Midbrain (tissue), 1 donor: ENCODE measurements at regions not wholly inside any gene's neighbourhood (a gene's known extent, or its start where the extent isn't known, plus 50 kb on each side); places are given as distances from the start of the nearest gene placed in this dataset.

Experiments
- DNase-seq: peaks from one replicate; lab custom pipeline; 2025; lab: John Stamatoyannopoulos, UW

DNA sequence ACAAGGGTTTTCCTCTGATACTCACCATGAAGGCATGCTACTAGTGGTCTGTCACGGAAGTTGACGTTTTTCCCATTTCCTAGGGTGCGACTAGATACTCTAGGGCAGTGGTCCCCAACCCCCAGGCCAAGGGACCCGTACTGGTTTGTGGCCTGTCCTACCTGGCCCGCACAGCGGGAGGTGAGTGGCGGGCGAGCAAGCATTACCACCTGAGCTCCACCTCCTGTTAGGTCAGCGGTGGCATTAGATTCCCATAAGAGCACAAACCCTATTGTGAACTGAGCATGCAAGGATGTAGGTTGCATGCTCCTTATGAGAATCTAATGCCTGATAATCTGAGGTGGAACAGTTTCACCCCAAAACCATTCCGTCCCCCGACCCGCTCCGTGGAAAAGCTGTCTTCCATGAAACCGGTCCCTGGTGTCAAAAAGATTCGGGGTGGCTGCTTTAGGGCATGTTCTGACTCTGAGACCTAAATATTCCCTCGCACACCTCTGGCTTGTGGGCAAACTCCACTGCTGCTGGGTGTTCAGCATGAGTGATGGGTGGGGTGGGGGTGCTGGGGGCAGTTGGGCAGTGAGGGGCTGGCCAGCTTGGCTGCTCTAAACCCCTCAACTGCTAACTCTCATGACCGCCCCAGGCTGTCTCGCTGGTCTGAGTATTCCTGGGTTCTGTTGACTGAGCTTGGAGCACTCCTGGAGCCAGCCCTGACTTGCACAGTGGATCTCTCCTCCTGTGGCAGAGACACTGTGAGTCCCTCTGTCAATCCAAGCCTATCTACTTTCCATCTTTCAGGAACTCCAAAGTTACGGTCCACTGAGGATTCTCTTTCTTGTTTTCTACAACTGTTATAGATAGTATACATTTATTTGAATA lies 78.3 kb upstream of the NEK6 start:
- no peak for DNase-seq

DNA sequence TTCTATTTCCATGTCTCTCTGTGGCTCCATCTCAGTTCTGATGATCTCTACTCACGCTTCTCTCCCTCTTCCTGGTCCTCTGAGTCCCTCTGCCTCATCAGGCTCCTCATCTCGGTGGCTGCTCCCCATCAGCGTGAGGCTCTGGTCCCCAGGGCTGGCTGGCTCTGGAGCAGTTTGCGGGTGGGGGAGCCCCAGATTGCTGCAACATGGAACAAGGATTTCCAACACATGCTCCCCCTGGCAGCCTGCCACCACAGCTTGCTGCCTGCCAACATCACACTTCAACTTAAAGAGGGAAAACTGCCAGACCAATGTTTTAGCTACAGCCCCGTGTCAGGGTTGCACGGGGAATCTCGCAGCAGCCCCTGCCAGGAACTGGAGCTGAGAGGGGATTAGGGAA lies 77.2 kb upstream of the NEK6 start:
- DNase-seq, result peak; percentile 33

DNA sequence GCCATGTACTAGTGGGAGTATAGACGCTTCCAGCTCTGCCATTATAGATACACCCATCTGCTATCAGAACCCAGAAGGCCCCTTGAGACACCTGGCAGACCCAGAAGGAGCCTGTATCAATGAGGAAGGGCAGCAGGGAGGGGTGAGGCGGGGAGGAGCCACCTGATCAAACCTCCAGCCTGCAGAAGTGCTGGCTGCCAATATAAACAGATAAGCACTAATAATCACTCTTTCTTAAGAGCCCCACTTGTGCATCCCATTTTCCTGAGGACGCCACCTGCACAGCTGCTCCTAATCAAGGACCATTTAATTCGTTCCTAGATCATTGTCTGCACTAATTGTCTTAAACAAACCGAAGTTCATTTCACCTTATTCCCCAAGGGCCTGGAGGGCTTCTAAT lies 75.0 kb upstream of the NEK6 start:
- no peak for DNase-seq

DNA sequence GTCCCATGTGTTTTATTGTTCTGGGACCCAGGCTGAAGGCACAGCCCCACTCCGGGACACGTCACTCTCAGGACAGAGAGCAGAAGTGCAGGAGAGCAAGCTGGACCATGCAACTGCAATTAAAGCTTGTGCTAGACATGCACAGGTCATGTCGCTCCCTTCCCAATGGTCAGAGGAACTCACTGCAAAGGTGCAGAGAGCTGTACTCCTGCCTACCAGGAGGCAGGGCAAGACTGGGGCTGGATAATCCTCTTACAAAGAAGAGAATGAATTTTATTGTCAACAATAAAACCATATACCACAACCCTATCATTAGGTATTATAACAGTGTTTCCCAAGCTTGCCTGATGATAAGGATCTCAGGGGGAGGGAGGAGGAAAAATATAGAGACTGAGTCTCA lies 74.0 kb upstream of the NEK6 start:
- no peak for DNase-seq

DNA sequence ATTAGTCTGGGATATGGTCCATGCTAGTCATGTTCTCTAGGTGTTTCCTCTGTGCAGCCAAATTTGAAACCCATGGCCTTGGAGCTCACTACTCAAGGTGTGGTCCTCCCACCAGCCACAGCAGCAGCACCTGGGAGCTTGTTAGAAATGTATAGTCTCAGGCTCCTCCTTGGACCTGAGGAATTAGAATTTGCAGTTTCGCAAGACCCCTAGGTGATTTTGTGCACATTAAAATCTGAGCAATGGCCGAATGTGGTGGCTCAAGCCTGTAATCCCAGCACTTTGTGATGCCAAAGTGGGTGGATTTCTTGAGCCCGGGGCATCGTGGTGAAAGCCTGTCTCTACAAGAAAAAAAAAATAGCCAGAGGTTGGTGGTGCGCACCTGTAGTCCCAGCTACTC lies 72.3 kb upstream of the NEK6 start:
- no peak for DNase-seq

DNA sequence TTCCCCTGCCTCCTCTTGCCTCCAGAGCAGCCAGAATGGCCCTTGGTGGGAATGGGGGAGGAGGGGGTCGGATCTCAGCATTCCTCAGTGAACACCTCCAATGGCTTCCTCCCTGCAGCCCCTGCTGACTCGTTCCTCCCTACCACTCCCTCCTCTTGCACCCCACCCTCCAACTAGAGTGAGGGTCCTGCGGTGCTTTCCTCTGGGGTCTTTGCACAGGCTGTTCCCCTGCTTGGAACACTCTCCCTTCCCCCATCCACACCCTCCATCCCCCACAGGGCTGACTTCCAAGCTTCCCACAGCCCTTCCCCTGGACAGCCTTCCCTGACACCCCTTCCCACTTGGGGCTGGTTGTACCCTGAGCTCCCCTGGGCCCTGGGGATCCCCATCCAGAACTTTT lies 70.4 kb upstream of the NEK6 start:
- DNase-seq, result no peak

DNA sequence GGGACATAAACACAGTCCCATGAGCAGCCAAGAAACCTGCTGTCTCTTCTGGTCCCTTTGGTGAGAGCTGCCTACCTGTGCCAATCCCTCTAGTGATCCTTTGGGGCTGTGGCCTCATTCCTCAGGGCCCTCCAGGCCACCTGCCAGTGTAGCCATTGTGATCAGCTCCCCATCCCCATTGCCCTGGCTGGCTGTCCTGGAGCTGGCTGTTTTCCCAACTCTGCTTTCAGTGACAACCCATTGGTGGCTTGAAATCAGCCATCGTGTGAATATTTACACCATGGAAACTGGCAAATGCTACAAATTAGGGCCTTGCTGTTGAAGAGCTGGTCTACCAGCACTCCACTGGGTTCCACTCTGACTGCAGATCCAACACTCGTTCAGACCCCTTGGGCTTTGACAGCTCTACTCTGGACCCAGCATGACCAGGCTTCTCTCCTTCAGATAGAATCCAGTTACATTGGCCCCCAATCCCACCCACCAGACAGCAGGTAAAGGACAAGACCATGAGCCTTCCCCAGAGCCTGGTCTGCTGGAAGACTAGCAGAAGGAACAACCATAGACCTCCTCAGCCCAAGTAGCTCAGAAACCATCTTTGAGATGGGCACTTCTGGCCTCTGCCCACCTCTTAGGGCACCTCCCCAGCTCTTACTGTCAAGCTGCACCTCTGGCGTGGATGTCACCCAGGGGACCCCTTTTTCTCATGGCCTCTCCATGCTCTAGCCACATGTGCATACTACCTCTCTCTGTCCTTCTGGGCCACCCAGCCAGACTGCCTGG lies 69.2 kb upstream of the NEK6 start:
- peak; percentile 53 for DNase-seq

DNA sequence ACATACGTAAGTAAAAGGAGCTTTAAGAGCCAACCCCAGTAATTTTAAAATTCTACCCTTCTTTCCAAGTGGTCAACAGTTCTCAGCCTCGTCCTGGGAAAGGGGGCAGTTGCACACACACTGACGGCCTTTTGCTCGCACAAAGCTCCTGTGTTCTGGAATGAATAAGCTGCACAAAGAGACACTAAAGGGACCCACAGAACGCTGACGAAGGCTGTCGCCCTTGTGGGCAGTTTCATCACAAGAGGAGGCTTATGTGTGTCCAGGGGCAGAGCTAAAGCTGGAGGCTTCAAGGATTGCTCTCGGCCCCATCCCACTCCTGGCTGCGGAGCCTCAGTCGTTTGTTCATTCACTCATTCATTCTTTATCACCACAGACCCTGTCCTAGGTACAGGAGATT lies 67.0 kb upstream of the NEK6 start:
- peak; percentile 92 for DNase-seq

DNA sequence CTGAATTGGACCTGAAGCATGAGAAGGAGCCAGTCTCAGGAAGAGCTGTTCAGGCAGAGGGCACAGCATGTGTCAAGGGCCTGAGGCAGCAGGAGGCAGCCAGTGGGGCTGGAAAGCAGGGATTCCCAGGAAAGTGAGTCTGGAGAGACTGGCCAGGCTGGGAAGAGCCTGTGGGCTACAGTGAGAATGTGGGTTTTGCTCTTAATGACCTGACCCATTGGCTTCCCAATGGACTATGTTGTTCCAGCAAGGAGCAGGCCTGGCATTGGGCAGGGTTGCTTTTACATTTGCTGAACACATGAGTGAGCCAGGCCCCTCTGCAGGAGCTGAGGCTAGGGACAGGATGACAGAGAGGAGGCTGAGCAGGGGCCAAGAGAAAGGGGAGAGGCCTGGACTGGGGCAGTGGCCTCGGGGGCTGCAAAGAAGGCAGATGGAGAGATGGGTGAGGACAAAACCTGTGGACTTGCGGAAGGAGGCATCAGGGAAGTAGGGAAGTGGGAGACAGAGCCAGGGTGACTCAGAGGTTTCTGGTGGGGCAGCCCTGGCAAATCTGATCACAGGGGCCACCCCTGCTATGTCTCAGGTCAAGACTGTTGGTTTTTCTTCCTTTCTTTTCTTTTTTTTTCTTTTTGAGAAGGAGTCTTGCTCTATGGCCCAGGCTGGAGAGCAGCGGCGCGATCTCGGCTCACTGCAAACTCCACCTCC lies 65.9 kb upstream of the NEK6 start:
- no peak for DNase-seq

DNA sequence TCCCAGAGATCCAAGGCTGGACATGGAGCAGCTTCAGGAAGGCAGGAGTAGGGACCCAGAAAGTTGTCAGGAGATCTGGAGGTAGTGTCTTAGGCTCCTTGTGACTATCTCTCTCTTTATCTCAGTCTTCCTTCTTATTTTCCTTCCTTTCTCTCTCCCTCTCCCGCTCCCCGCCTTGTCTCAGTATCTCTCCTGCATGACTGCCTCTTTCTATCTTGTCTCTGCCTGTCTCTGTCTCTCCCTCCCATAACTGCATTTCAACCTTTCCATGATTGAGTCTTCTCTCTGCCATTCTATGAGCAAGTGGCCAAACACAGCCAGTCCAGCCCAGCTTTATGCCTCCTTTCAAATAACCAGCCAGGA lies 61.0 kb upstream of the NEK6 start:
- DNase-seq, result no peak

DNA sequence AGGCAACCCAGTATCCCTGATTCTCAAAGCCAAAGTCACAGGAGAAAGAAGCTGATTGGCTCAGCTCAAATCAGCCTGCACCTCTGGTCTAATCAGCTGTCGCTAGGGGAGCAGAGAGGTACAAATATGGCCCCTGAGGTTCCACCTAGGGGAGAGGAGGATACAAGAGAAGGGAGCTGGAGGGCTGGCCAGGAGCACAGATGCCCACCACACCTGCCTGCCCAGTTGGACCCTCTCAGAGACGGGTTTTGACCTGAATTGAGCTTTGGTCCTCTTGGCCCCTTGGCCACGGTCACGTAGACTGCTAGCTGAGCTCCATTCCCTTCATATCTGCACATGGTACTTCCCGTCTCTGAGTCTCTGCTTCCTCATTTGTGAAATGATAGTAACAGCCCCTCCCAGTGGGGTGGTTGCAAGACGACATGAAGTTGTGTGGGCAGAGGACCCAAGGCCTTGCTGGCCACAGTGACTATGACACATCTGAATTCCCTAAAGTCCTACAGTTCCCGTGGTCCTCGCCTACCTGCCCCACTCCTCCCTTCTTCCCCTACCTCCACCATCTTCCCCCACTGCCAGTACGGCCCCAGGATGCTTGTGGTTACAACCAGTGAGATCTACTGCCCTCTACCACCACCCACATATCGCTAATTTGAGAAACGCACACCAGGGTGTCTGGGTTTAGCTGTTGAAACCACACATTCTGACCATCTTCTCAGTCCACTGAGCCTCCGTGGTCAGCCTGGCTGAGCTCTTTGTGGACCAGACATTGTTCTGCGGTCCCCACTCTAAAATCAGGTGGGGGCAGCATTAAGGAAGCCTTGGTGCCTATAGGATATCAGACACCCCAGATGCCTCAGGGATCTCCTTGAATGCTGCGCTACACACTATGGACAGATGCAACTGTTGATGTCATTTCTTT lies 60.3 kb upstream of the NEK6 start:
- peak; percentile 6 for DNase-seq

DNA sequence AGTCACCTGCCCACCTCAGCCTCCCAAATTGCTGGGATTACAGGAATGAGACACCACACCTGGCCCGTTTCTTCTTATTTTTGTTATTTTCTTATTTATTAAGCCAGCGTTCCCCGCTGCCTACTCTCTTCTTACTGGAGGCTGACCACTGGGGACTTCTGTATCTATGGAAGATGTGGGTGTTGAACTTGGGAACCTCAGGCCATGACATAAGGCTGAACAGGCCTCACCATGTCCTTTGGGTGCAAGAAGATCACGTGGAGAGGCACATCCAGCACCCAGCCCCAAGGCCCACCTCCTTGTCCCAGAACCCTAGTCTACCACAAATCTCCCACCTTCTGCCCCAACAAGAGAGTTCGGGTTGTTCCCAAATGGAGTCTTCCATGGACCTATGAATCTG lies 59.4 kb upstream of the NEK6 start:
- no peak for DNase-seq

DNA sequence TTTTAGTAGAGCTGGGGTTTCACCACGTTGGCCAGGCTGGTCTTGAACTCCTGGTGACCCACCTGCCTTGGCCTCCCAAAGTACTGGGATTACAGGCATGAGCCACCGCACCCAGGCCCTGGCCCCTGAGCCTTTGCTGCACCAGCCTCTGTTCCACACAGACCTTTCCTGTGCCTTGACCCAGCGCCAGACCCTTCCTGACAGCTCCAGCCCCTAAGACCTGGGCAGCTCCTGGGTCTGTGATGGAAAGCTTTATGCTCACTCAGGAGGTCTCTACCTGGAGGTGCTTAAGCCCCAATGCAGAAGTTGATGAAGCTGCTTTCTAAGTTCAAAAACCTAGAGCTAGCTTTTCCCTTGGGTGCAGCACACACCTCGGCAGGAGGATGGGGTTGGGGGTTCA lies 58.8 kb upstream of the NEK6 start:
- DNase-seq, result no peak

DNA sequence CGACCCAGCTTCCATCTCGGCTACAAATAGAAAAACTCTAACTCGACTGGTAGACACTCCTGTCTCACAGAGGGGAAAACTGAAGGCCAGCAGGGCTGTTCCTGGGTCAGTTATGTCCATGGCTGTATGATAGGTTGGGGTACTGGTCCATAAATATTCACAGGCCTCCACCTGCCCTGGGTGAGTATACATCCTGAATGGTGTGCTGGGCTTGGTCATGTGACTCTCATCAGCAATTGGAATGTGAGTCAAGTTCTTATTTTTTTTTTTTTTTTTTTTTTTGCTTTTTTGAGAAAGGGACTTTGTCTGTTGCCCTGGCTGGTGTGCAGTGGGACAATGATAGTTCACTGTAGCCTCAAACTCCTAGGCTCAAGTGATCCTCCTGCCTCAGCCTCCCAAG lies 58.3 kb upstream of the NEK6 start:
- no peak for DNase-seq

DNA sequence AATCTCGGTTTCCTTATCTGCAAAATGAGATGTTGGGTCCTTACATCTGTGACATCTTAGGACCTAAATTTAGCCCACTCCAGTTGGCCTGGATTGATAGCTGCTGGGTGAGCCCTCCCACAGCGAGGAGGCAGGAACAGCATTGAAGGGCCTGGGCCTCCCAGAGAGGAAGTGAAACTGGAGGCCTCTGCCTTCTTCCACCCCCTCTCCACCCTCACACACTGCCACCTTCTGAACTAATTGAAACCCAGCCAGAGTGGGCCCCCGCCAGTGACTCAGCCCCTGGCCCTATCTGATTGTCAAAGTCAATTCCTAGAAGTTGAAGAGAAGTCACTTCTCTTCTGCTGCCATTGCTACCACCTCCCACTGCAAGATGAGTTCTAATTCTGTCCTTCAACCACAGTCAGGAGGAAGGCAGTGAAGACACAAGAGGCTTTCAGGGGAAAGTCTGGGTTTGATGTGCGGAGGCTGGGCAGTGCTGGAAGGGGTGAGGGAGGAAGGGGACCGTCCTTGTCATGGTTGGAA lies 55.2 kb upstream of the NEK6 start:
- DNase-seq, result peak; percentile 41

DNA sequence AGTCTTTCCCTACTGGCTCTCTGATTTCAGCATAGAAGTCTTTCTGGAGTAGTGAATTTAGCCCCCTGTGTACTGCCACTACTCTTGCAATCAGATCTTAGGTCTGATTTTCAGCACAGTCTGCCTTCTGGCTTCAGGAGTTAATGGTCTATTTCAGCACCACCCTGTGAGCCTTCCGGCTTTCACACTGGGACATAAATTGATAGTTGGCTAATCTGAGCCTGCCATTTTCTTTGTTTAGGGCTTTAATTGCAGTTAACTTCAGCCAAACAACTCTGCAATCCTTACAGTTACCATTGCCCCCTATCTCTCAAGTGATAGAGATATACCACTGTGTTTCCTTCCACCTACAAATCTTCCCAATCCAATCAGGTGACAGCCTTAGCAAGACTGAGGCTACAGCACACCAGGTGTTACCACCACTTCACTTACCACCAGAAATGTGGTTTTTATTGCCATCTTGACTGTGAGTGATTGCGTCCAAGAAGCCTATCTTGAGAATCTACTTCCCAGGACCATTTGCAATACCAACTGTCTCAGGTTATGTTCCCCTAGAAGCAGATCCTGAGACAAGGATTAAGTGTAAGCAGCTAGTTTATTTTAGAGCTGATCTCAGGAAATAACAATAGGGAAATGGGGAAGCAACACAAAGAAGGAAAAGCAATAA lies 51.9 kb upstream of the NEK6 start:
- no peak for DNase-seq

DNA sequence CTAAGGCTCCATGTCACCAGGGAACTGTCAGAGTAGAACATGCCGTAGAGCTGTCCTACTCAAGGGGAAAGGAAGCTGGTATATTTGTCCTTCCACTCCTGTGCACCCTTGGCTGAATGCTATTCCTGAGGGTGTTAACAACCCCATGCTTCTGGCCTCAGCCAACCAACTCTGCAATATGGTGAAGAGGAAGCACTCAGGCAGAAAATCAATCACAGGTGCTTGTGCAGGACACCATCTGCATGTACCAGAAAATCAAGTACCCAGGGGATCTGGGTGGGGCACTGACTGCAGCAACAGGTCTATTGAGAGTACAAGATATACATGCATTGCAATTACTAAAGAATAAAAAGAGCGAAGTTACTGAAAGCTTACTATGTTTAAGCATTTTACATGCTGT lies 51.4 kb upstream of the NEK6 start:
- no peak for DNase-seq
